Cardiac muscle cell (in vitro differentiated cells and primary cell): ENCODE measurements at regions not wholly inside any gene's neighbourhood (a gene's known extent, or its start where the extent isn't known, plus 50 kb on each side); places are given as distances from the start of the nearest gene placed in this dataset.

Source experiments
- DNase-seq, 2 donors: peaks; one replicate each; pipeline versions ENCODE4 v3.0.0 to v3.0.0-alpha.2; 2010 to 2017; ENCODE audit warnings: low read depth in 1 of 2, low spot score in 1 of 2
- H3K27ac ChIP-seq: fragments of 200-600 bp; sonication (generic); 2 replicates; pipeline ENCODE4 v1.5.1; 2016
- H3K27me3 ChIP-seq: fragments of 200-600 bp; sonication (generic); 2 replicates; pipeline ENCODE4 v1.6.0; 2016; ENCODE audit warnings: control low read depth
- H3K36me3 ChIP-seq: fragments of 200-600 bp; sonication (generic); 2 replicates; pipeline ENCODE4 v1.5.1; 2016; ENCODE audit warnings: control low read depth
- H3K4me1 ChIP-seq: fragments of 200-600 bp; sonication (generic); 2 replicates; pipeline ENCODE4 v1.8.1; 2017; ENCODE audit warnings: low read depth, mild to moderate bottlenecking, mixed run types
- H3K4me3 ChIP-seq: fragments of 200-600 bp; sonication (generic); 2 replicates; pipeline ENCODE4 v1.5.1; 2016; ENCODE audit warnings: mild to moderate bottlenecking
- H3K9me3 ChIP-seq: fragments of 200-600 bp; sonication (generic); 2 replicates; pipeline ENCODE4 v1.5.1; 2017; ENCODE audit warnings: low read depth, mild to moderate bottlenecking, control low read depth
- CTCF ChIP-seq: IDR thresholded peaks from 2 replicates; pipeline ENCODE4 v1.5.1; 2012; ENCODE audit warnings: low read depth, mild to moderate bottlenecking, low read length

GRCh38 chrX:42392846-42393245, 385.1 kb downstream of the PPP1R2C start:
- DNase-seq = no peak
- Histone ChIP-seq H3K4me3 (no peak overlapping the region), H3K36me3 (no peaks in the 10 kb centered on the region), H3K27ac (no peak overlapping the region), H3K27me3 (no peaks in the 10 kb centered on the region), H3K4me1 (no peaks in the 10 kb centered on the region), H3K9me3 (no peaks in the 10 kb centered on the region)
- no peak for TF ChIP-seq CTCF

- H3K9me3 ChIP-seq = no peaks in the 10 kb centered on the region
- H3K4me1 ChIP-seq = no peaks in the 10 kb centered on the region
- H3K27ac ChIP-seq = no peak overlapping the region
- no peak for TF ChIP-seq CTCF
- H3K36me3 ChIP-seq = no peaks in the 10 kb centered on the region
- no peak overlapping the region for H3K4me3 ChIP-seq
- no peaks in the 10 kb centered on the region for H3K27me3 ChIP-seq
- no peak for DNase-seq
Observed at GRCh38 chrX:42386681-42387080, 391.3 kb downstream of the PPP1R2C start.

- H3K27ac ChIP-seq = no peak overlapping the region
- H3K9me3 ChIP-seq = no peaks in the 10 kb centered on the region
- peaks cover 3% of the 10 kb centered on the region for H3K4me1 ChIP-seq
- no peak overlapping the region for H3K4me3 ChIP-seq
- no peaks in the 10 kb centered on the region for H3K36me3 ChIP-seq
- TF ChIP-seq CTCF = no peak
- DNase-seq = no peak
- no peaks in the 10 kb centered on the region for H3K27me3 ChIP-seq
Observed at GRCh38 chrX:42385730-42386129, 392.2 kb downstream of the PPP1R2C start.

- Histone ChIP-seq H3K27me3 (no peaks in the 10 kb centered on the region), H3K36me3 (no peaks in the 10 kb centered on the region), H3K4me1 (peaks cover 3% of the 10 kb centered on the region), H3K27ac (no peak overlapping the region), H3K9me3 (no peaks in the 10 kb centered on the region), H3K4me3 (no peak overlapping the region)
- no peak for TF ChIP-seq CTCF
- DNase-seq = no peak
Observed at GRCh38 chrX:42384956-42385355, 393.0 kb downstream of the PPP1R2C start.

- DNase-seq = no peak
- no peak for TF ChIP-seq CTCF
- Histone ChIP-seq H3K4me3 (no peak overlapping the region), H3K27me3 (no peaks in the 10 kb centered on the region), H3K4me1 (peaks cover 3% of the 10 kb centered on the region), H3K9me3 (no peaks in the 10 kb centered on the region), H3K36me3 (no peaks in the 10 kb centered on the region), H3K27ac (no peak overlapping the region)
Observed at GRCh38 chrX:42378857-42379256, 399.1 kb downstream of the PPP1R2C start.

GRCh38 chrX:42375086-42375485, 402.9 kb downstream of the PPP1R2C start:
- Histone ChIP-seq H3K9me3 (no peaks in the 10 kb centered on the region), H3K4me1 (no peaks in the 10 kb centered on the region), H3K27me3 (no peaks in the 10 kb centered on the region), H3K27ac (no peak overlapping the region), H3K4me3 (no peak overlapping the region), H3K36me3 (no peaks in the 10 kb centered on the region)
- no peak for DNase-seq
- no peak for TF ChIP-seq CTCF
